NCI-H2227 treated with DMSO at 0.1 percent for 48 hours (cell line): ENCODE measurements at regions not wholly inside any gene's neighbourhood (a gene's known extent, or its start where the extent isn't known, plus 50 kb on each side); places are given as distances from the start of the nearest gene placed in this dataset.

Experiments
- DNase-seq: peaks from one replicate; lab custom pipeline; 2025; lab: John Stamatoyannopoulos, UW

DNA sequence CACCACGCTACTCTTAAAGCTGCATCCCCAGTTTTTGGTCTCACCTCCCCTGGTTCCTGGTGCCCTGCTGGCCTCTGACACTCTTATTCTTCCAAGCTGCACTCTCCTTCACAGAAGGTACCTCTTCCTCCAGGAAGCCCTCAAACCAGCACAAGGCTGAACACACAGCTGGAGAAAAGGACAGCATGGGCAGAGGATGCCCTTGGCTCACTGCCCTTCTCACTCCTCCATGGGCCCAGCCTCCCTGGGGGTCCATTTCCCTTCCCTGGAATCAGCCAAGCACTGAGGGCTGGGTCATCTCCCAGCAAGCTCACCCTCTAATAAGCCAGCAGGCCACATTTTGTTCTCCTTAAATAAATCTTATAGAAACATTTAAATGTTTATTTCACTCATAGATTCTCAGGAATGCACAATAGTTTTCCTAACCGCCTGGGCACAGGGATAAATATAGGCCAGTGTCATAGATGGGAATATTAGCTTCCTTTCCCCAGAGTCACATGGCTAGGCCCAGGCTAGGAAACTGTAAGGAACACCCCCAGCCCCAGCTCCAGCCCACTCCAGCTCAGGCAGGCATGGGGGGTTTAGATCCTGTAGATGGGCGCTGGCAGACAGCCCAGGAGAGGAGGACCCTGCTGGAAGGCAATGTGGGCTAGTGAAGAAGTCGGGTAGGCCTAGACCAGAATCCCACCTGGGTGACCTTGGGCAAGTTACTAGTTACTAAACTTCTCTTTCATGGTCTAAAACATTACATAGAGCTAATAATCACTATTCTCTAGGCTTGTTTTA, 51.5 kb downstream of the IRAG1 start:
- DNase-seq: no peak

DNA sequence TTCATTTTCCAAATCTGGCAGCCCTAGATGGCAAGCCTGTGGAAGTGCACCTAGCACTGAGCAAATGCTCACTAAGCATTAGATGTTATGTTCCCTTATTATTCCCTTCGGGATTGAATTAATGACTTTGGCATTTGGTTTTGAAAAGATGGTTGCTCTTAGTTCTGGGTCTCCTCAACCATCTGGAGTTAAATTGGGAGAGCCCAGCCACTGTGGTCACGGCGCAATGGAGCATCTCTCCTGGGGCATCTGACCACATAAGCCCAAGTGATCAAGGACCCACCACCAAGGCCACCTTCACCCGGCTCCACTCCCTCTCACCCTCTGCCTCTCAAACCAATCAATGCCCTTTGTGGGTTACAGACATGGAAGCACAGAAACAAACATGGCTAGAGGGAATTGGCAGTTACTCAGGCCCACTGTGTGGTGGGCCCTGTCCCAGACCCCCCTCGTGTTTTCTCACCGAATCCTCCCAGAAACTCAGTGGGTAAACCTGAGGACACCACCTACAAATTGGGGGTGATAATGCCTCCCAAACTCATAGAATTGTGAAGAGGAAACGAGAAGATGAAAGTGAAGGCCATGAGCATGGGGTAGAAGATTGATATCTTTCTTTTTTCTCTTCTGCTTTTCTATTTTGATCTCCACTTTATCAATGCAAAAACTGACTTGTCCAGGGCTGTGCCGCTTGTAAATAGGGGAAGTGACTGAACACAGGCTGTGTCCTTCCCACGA, 52.2 kb downstream of the IRAG1 start:
- DNase-seq: no peak

DNA sequence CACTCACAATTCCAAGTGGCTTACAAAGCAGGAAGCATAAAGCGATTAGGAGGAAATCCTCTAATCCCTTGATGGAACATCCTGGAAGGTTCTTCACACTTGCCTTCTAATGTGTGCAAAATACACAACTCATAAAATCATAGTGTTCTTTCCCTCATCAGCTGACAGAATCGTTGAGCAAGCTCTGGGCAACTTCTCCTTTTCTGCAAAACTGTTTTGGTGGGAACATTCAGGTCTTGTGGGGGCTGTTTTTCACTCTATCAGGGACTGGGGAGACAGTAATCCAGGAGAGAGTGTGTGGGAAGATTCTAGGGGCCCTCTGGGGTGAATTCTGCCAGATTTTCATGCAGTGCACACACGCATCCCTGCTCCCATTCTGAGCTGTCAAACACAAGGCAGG, 53.2 kb downstream of the IRAG1 start:
- DNase-seq: no peak

DNA sequence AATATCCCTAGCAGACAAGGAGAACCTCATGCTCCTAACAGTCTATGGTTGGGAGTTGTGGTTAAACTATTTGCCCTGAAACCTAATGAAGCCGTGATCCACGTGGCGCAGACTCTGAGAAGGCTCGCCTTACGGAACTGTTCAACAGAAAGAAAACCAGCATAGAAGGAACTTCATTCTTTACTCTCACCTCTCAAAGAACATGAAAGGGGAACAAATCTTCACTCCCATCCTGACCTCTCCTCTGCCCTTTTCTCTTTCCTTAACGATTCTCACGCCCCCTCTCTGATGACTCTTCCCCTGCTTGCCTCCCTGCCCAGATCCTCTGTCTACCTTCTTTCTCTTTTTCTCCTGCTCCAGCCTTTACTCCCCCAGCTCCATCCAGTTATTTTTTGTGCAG, 54.2 kb downstream of the IRAG1 start:
- DNase-seq: no peak

DNA sequence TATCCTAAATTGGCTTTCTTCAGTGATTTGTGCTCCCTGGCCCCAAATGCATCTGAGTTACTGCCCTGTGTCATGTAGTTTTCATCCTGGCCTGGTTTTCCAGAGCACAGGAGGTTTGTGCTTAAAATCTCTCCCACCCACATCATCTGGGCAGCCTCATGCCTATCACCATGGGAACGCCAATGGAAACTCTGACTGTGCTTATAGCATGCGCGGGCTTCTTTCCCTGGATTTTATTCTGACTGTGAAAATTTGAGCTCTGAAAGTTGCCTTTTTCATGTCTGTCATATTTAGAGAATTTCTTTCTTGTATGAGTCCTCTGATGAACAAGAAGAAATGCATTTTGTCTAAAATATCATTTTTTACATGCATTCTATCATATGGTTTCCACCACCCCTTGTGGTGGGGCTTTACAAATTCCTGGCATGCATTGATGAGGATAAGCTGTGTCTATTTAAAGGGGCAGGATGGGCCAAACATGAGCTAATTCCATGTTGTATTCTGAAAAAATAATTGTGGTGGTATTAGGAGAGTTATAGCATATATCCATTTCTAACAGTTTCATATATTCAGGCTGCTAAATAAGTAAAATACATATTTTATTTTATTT, 55.1 kb downstream of the IRAG1 start:
- DNase-seq: peak; percentile 17

DNA sequence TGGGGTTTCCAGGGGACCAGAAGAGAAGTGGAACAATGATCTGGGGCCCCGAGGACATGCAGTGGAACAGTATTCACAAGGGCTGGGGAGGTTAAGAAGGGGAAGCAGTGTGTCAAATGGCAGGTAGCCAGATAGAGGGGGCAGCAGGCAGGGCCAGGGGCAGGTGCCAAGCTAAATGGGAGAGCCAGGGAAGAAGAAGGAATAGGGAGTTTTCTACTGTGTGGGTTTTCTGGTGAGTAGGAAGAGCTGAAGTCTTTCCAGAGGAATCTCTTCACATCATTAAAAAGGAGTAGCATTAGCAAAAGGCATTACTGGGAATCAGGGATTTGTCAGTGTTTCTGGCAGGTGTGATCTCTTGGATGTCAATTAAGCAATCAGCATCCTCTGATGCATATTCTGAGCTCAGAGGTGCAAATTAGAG, 55.8 kb downstream of the IRAG1 start:
- DNase-seq: no peak

DNA sequence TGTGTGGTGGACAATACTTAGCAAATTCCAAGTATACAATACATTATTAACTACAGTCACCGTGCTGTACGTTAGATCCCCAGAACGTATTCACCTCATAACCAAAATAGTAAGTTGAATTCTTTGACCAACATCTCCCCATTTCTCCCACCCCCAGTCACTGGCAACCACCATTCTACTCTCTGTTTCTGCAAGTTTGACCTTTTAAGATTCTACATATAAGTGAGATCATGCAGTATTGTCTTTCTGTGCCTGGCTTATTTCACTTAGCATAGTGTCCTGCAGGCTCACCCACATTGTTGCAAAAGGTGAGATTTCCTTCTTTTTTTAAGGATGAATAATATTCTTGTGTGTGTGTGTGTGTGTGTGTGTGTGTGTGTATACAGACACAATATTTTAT, 59.1 kb downstream of the IRAG1 start:
- DNase-seq: no peak

DNA sequence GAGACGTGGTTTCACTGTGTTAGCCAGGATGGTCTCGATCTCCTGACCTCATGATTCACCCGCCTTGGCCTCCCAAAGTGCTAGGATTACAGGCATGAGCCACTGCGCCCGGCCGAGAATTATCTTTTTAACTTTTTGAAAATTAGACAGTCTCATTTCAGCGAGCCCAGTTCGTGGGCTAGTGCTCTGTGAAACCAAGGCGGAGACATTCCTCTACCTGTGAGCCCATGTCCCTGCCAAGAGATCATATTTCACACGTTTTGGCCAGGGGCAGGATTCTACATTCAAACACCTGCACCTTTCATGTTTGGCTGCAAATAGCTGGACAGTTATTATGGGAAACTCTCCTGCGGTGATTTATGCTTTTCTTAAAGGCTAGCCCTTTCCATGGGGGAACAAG, 60.3 kb downstream of the IRAG1 start:
- DNase-seq: no peak

DNA sequence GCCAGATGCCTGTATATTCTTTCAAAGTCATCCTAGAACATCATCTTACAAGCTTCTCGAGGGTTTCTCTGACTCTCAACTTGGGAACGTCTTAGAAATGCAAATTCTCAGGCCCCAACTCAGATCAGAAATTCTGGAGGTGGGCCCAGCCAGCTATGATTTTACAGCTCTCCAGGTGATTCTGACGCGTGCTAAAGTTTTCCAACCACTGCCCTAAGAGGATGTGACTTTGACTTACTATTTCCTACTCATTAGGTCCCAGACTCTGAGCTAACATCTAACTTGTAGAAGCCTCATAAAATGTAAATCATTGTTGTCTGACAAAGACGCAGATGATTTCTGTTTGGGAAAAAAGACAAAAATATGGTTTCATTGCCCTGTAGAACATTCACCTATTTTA, 61.1 kb downstream of the IRAG1 start:
- DNase-seq: no peak

DNA sequence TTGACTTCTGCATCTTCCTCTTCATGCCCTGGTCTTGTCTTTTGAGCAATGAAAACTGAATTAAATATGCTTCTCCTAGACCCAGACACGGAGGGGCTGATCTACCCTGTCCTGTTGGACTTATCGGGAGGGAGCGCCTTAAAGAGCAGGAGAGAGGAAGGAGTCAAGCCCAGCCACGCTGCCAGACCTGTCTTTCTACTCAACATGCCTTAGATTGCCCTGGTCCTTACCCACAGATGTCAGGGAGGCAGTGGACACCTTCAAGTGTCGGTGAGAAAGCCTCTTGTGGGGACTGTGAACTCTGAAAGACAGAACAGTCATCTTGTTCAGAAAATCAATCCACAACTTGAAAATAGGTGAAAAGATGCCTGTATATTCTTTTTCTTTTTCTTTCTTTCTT, 61.8 kb downstream of the IRAG1 start:
- no peak for DNase-seq

DNA sequence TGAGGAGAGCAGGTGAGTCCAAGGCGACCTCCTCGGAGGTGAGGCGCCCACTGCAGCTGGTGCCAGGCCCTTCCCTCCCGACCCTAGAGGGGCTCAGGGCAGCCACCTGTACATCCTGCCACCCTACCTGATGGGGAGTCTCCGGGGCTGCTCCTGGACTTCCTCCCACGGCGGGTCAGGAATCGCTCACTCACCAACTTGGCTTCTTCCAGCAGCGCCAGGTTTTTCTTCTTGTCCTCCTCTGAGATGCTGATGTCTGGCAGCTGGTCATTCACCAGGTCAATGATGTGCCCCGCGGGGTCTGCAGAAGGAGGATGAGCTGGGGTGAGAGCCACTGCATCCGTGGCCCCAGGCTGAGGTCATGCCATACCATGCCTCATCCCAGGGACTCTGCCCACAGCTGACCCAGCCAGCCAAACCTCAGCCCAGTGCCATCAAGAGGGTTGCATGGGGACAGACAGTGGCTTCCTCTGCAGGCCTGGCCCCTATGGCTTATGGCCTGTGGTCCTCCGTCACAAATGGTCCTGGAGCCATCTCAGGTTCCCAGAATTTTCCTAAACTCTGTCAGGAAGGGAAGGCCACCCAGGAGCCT, 61.0 kb upstream of the LYVE1 start:
- DNase-seq: no peak

DNA sequence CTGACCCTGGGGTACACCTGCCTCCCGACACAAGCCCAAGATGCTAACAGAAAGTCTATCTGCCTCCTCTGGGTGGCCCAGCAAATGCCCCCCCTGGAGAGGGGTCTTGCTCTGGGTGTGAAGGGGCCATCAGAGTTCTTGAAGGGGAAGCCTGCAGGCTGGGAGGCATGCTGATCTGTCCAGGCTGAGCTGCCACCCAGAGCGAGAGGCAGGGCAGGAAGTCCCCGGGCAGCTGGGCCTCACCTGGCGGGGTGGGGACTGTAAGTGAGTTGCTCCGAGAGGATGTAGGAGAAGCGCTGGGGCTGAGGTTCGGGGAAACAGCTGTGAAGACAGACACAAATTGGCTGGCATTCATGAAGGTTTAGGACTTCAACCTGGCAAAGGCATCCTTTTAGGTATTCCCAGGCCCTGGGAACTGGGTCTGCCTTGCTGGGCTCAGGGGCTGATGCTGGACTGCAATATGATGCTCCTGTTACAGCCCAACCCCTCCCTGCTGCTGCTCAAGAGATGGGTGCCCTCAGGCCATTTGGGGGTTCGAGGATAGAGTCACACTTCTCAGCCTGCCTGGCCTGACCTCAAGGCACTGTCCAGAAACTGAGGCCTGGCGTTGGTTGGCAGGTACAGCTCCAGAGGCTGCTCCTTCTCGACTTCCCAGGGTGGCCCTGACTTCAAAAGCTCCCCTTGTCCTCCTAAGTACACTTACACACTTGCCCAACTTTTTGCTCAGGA, 60.2 kb upstream of the LYVE1 start:
- DNase-seq: no peak

DNA sequence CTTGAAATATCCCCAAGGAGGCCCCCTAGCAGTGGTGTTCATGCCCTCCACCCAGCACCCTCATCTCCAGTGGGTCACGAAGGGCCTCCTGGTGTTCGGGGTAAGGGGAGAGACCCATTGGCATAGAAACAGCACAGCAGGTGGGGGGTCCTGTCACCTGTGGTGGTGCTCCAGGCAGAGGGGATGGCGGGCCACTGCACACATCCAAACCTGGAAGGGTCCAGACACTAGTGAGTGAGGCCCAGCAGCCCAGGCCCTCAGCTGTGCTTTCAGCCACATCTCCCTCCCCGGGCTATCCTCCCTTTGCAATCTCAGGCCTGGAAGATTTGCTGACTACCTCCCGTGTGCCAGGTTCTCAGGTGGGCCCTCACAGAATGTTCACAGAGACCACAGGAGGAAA, 59.4 kb upstream of the LYVE1 start:
- DNase-seq: no peak

DNA sequence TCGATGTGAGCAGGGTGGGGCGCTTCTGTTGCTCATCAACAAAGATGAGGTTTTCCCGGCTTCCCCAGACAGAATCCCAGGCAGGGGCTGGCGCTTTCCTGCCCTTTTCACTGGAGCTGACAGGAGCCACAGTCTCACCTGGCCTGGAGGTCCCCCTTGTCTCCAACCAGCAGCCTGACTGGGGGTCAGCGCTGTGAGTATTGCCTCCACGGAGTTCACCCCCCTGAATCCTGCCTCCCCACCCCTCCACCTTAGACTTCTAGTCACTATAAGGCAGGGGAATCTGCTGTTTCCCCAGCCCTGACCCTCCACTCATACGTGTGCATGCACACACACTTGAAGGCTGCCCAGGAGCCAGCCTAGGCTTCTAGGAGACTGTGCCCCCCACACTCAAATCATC, 58.8 kb upstream of the LYVE1 start:
- DNase-seq: no peak

DNA sequence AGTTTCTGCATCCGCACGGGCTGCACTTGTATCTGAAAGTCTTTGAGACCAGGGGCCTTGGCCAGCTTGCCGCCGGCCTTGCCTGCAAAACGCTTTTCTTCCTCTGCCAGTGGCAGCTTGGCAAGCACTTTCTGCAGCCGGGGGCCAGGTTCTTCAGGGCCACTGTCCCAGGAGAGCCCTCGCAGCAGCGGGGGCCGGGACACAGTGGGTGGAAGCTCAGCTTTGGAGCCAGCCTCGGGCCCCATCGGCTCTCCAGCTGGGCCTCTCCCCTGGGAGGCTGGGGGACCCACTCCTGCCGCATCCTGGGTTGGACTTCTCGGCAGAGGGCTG, 57.5 kb upstream of the LYVE1 start:
- no peak for DNase-seq

DNA sequence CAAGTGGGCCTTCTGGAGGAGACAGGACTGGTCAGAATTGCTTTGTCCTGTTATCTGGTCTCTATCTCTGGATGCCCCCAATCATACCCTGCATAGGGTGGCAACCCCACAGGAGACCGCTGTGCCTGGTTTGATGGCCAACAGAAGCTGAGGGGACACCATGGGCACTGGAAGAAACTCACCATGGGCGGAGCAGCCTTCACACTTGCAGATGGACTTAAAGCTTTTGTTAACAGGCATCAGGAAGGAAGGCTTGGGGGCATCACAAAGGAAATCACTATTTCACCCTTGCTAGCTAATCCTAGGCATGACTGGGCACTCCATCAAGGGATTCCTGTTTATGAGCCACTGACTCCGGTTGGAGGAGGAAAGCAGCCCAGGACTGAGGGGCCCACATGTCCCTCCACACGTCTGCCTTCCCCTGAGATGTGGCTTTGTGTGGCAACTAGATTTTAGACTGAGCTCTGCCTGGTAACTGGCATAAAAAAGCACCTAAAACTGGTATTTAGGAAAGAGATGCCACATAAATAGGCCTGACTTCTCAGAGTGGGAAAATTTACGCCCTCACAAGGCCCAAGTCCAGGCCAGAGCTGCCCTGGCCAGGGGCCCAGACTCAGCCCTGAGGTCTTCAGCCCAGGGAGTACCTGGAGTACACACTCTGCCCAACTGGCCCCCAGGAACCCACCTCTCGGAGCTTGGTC, 57.0 kb upstream of the LYVE1 start:
- DNase-seq: no peak

DNA sequence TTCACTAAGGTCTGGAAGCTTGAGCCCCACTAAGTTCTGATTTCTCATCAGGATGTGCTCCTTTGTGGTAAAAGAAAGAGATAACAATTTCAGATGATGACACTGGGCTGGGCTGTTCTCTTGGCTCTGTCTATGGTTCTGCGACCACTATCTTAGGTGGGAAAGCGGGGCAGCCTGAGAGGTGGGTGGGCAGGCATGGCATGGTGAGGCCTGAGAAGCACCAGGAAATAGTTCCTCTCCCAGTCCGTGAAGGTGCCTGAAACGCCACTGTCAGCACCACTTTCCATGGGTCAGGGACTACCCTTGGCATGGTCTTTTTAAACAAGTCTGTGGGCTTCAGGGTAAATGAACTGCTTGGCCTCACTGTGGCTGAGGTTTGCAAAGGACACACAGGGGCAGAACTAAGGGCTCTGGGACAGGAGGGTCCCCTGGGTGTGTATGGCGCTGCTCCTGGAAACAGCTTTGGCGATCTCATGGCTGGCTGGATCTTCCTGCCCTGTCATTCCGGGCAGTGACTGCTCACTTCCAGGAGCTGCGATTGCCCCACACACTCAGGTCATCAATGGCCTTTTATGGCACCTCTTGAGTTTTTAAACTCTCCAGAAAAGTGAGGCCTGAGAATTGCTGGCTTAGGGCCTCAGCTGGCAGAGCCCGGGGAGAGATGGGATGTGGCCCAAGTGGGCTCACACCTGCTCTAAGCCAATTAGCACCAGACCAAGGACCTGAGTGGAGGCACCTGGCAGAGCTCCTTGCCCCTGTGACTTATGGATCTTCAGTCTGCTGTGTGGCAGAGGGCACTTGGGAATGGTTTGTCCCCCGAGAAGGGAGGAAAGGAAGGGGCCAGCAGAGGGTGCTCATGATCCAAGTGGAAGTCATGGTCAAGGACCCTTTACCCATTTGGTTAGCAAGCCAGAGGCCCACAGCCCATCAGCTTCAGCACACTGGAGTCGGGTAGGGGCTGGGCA, 55.6 kb upstream of the LYVE1 start:
- no peak for DNase-seq

DNA sequence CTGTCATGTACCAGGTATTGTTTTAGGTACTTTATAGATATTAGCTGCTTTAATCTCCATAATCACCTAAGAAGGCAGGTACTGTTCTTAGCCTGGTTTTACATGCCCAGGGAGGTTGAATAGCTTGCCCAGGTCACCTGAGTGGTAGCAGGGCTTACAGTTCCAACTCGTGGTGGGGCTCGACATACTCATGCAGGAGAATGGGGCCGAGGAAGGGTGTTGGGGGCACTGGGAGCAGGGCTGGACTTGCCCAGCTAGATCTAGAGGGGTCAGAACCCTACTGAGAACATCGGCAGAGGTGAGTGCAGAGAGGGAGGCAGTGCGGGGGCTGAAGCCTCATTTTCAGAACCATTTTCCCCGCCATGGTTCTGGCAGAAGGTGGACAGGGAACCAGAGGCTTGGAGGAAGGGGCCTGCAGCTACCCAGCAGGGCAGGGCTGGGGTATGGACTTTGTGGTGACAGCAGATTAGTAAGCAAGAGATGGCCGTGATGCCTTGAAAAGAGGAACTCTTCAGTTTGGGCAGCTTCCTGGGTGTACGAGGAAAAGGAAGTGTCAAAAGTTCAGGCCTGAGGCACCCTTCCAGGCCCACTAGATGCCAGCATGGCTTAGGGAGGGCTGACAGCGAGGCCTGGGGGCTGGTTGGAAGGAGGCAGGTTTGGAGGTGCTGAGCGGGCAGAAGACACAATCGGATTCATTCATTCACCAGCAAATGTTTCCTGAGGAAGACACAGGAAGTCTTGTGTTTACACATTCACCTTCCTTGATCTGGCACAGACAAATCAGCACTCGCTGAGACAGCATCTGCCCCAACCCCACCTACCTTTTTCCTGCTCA, 54.7 kb upstream of the LYVE1 start:
- DNase-seq: no peak

DNA sequence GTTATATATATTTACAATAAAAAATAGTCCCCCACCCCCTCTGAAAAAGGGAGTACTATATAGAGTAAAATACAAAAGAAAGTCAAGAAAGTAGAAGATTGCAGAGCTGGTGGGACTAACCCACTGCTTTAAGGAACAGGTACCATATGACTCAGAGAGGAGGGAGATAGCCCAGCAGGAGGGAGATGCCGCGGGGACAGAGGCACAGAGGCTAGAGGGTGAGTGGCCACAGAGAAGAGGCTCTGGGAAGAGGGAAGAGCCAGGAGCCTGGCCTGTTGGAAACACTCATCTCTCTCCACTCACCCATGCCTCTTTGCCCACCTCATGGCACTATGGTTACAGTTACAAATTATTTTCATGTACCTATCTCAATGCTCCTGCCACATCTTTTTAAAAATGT, 53.6 kb upstream of the LYVE1 start:
- no peak for DNase-seq
